ENCODE measurements at regions not wholly inside any gene's neighbourhood (a gene's known extent, or its start where the extent isn't known, plus 50 kb on each side); places are given as distances from the start of the nearest gene placed in this dataset.

DNA sequence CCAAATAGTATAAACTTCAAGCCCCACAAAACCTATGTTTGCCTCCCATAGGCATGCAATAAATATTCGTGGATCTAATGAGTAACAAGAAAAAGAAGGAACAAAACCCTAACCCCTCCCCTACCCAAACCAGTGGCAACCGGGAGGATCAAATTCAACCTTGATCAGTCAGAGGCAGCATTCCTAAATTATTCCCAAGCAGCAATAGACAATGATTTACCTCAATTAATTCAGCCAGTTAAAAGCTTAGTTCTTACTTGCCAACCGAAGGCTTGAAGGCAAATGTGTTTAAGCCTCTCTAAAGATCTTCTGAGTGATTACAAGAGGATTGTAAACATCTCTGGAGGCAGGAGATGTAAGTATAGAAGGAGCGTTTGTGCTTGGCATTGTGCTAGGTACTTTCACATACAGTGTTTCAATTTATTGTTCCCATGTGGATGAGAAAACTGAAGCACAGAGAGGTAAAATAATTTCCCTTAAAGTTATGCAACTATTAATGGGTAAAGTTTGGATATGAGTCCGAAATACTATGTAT lies 197.7 kb downstream of the MTX2 start:
- no peak overlapping the region for H3K4me3 ChIP-seq
- peaks cover 0 to 44% (median 4%) of the 10 kb centered on the region in 3 donors for H3K27me3 ChIP-seq
- H3K4me1 ChIP-seq: peaks cover 0 to 4% (median 0%) of the 10 kb centered on the region in 4 donors
- no peak overlapping the region for H3K27ac ChIP-seq
- intact Hi-C loops (cut with DNase I; ENCODE audit: low total_unique reads): no loop called here
- no peaks in the 10 kb centered on the region for H3K9me3 ChIP-seq
- 50 to 61% (median 54%) methylated on average over 5 of the region's 5 CpGs for WGBS, 5 donors
- DNase-seq: no peak
- TF ChIP-seq EP300 (IDR thresholded peaks at IDR 0.05) (no peak), POLR2AphosphoS5 (IDR thresholded peaks at IDR 0.05) (no peak), POLR2A (IDR thresholded peaks at IDR 0.05) (no peak)
- TF ChIP-seq, protein P1, sequence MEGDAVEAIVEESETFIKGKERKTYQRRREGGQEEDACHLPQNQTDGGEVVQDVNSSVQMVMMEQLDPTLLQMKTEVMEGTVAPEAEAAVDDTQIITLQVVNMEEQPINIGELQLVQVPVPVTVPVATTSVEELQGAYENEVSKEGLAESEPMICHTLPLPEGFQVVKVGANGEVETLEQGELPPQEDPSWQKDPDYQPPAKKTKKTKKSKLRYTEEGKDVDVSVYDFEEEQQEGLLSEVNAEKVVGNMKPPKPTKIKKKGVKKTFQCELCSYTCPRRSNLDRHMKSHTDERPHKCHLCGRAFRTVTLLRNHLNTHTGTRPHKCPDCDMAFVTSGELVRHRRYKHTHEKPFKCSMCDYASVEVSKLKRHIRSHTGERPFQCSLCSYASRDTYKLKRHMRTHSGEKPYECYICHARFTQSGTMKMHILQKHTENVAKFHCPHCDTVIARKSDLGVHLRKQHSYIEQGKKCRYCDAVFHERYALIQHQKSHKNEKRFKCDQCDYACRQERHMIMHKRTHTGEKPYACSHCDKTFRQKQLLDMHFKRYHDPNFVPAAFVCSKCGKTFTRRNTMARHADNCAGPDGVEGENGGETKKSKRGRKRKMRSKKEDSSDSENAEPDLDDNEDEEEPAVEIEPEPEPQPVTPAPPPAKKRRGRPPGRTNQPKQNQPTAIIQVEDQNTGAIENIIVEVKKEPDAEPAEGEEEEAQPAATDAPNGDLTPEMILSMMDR (IDR thresholded peaks at IDR 0.05): no peak
- H3K36me3 ChIP-seq: no peaks in the 10 kb centered on the region

DNA sequence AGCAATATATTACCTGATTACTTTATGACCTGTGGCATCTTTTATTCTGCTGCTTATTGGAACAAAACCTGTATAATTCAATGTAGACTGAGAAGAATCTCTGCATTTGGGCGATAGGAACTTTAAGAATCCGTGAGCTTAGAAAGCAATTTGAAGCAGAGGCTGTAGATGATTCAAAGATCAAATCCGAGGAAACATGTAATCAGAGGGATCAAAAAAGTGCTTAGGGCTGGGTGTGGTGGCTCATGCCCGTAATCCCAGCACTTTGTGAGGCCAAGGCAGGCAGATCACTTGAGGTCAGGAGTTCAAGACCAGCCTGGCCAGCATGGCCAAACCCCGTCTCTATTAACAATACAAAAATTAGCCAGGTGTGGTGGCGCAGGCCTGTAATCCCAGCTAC lies 198.4 kb downstream of the MTX2 start:
- Histone ChIP-seq H3K36me3 (no peaks in the 10 kb centered on the region), H3K4me1 (no peaks in the 10 kb centered on the region), H3K9me3 (no peaks in the 10 kb centered on the region), H3K4me3 (no peak overlapping the region), H3K27ac (no peak overlapping the region), H3K27me3 (peaks cover 0 to 41% (median 4%) of the 10 kb centered on the region in 3 donors)
- WGBS, 5 donors: 70 to 78% (median 76%) methylated on average over 6 of the region's 6 CpGs
- DNase-seq: no peak
- intact Hi-C loops (cut with DNase I; ENCODE audit: low total_unique reads): no loop called here
- no peak for TF ChIP-seq POLR2A (IDR thresholded peaks at IDR 0.05)
- no peak for TF ChIP-seq EP300 (IDR thresholded peaks at IDR 0.05)
- TF ChIP-seq, protein P1 (IDR thresholded peaks at IDR 0.05): no peak
- no peak for TF ChIP-seq POLR2AphosphoS5 (IDR thresholded peaks at IDR 0.05)

DNA sequence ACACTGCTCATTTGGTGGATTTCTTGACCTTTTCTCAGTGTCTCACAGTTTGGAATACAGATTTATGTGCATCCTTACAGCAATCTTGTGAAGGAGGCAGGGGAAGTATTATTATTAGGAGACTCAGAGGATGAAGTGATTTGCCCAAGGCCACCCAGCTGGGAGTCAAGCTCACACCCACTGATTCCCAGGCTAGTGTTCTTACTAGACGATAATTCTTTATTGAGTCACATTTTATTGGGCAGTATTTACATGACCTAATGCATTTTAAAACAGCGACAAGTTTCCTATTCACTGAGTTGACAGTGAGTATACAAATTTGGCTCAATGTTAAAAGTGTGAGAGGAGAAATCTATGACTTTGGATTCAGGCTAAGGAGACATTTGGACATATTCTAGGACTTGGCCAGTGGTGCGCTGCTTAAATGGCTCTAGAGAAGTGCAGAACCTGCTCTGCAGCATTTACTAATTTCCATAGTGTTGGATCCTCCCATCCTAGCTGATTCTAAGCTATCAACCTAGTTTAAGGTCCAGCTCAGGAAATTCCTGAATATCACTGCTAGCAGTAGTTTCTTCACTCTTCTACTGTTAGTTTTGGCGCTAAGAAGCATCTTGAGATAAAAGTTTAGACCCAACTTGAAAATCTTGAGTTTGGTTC lies 199.3 kb downstream of the MTX2 start:
- H3K36me3 ChIP-seq: no peaks in the 10 kb centered on the region
- no peak overlapping the region for H3K27ac ChIP-seq
- 82 to 88% (median 87%) methylated on average over 4 of the region's 4 CpGs for WGBS, 5 donors
- TF ChIP-seq POLR2AphosphoS5 (IDR thresholded peaks at IDR 0.05): no peak
- no peak for TF ChIP-seq EP300 (IDR thresholded peaks at IDR 0.05)
- TF ChIP-seq, protein P1 (IDR thresholded peaks at IDR 0.05): no peak
- TF ChIP-seq POLR2A (IDR thresholded peaks at IDR 0.05): no peak
- H3K4me3 ChIP-seq: no peak overlapping the region
- H3K9me3 ChIP-seq: no peaks in the 10 kb centered on the region
- H3K27me3 ChIP-seq: peaks cover 0 to 32% (median 4%) of the 10 kb centered on the region in 3 donors
- peaks cover 0 to 5% (median 2%) of the 10 kb centered on the region in 4 donors for H3K4me1 ChIP-seq
- intact Hi-C loops (cut with DNase I; ENCODE audit: low total_unique reads): no loop called here
- DNase-seq: no peak

DNA sequence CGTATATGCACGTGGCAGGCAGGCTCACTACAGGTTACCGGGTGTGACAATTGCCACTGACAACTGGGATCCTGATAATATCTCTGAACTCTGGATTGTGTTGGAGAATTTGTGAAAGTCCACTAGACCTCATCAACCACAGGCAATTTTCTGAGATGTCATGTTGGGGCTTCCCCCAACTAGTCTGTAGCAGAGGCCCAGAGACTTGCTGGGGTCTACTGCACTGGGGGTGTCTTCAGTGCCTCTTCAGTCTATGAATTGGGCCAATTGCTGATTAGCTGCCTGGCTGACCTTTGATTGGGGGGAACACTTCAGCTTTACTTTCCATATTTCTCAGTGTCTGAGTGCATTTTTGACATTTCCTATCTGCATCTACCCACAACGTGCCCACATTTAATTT lies 201.5 kb downstream of the MTX2 start:
- TF ChIP-seq, protein P1 (IDR thresholded peaks at IDR 0.05): no peak
- TF ChIP-seq POLR2A (IDR thresholded peaks at IDR 0.05) (no peak), POLR2AphosphoS5 (IDR thresholded peaks at IDR 0.05) (no peak)
- no peaks in the 10 kb centered on the region for H3K36me3 ChIP-seq
- H3K4me1 ChIP-seq: peaks cover 0 to 5% (median 2%) of the 10 kb centered on the region in 4 donors

More for the DNA sequence above, 201.5 kb downstream of the MTX2 start:
- intact Hi-C loops (cut with DNase I; ENCODE audit: low total_unique reads): no loop called here
- no peak overlapping the region for H3K4me3 ChIP-seq
- 67 to 82% (median 78%) methylated on average over 4 of the region's 4 CpGs for WGBS, 5 donors
- H3K9me3 ChIP-seq: no peaks in the 10 kb centered on the region
- H3K27ac ChIP-seq: no peak overlapping the region
- DNase-seq: no peak
- peaks cover 0 to 14% (median 0%) of the 10 kb centered on the region in 3 donors for H3K27me3 ChIP-seq

All from stomach (tissue), 8 donors.